SHP77 (cell line): ENCODE measurements at regions not wholly inside any gene's neighbourhood (a gene's known extent, or its start where the extent isn't known, plus 50 kb on each side); places are given as distances from the start of the nearest gene placed in this dataset.

Source experiments
- DNase-seq, 2 experiments: peaks; one replicate each; lab custom pipeline; 2025; lab: John Stamatoyannopoulos, UW

GRCh38 chr2:157933160-157933920 lies 57.2 kb upstream of the ACVR1 start:
- DNase-seq = no peak

- DNase-seq = no peak
These were observed 56.5 kb upstream of the ACVR1 start for GRCh38 chr2:157932480-157933159.

- DNase-seq = no peak
These were observed 55.4 kb upstream of the ACVR1 start for GRCh38 chr2:157931542-157931941.

GRCh38 chr2:157930728-157931127 lies 54.6 kb upstream of the ACVR1 start:
- no peak for DNase-seq

- no peak for DNase-seq
These were observed 53.9 kb upstream of the ACVR1 start for GRCh38 chr2:157929871-157930667.

GRCh38 chr2:157928372-157928771 lies 52.2 kb upstream of the ACVR1 start:
- DNase-seq = no peak

GRCh38 chr2:157927155-157927554 lies 51.0 kb upstream of the ACVR1 start:
- DNase-seq = no peak
